Lung (tissue), 12 donors: ENCODE measurements at regions not wholly inside any gene's neighbourhood (a gene's known extent, or its start where the extent isn't known, plus 50 kb on each side); places are given as distances from the start of the nearest gene placed in this dataset. TPM values are rescaled to one million over a fixed set of nuclear protein-coding genes. Genes with fewer than 3 reads are reported as not detected.
A peak's percentile ranks its signal among the peaks of the same experiment; 100 is the strongest.

Experiments
- ATAC-seq: fragments of 200-7000 bp; cut with Tn5 transposase; one replicate; pipeline ENCODE4 v1.9.1; 2020; ENCODE audit warnings: moderate number of reproducible peaks; ENCODE audit not compliant: insufficient read depth, low FRiP score
- DNase-seq, 3 donors: peaks; one replicate each; pipeline ENCODE4 v3.0.0-alpha.2; 2013 to 2017
- H3K27ac ChIP-seq, 2 donors: one replicate each; pipeline ENCODE4 v1.5.1; 2013; ENCODE audit warnings: mild to moderate bottlenecking in 2 of 2, moderate library complexity in 2 of 2, control low read depth in 1 of 2, inconsistent platforms in 1 of 2, low read depth in 1 of 2, low read length in 1 of 2
- H3K27me3 ChIP-seq, 3 donors: one replicate each; pipeline ENCODE4 v1.5.1; 2013; ENCODE audit warnings: low read length in 2 of 3; ENCODE audit not compliant: control insufficient read depth in 3 of 3, insufficient read depth in 3 of 3
- H3K36me3 ChIP-seq, 4 donors: one replicate each; pipeline ENCODE4 v1.5.1; 2013; ENCODE audit warnings: low read length in 4 of 4, mild to moderate bottlenecking in 1 of 4, moderate library complexity in 1 of 4; ENCODE audit not compliant: control insufficient read depth in 4 of 4, insufficient read depth in 4 of 4
- H3K4me1 ChIP-seq, 5 donors: one replicate each; pipeline ENCODE4 v1.5.1; 2013; ENCODE audit warnings: low read length in 5 of 5, mild to moderate bottlenecking in 2 of 5, moderate library complexity in 1 of 5; ENCODE audit not compliant: control insufficient read depth in 5 of 5, insufficient read depth in 5 of 5
- H3K4me3 ChIP-seq: one replicate; pipeline ENCODE4 v1.5.1; 2013; ENCODE audit warnings: mild to moderate bottlenecking, control low read depth, moderate library complexity
- H3K9ac ChIP-seq, 2 donors: one replicate each; pipeline ENCODE4 v1.5.1; 2013; ENCODE audit warnings: low read length in 2 of 2, control low read depth in 1 of 2; ENCODE audit not compliant: insufficient read depth in 1 of 2
- H3K9me3 ChIP-seq, 4 donors: one replicate each; pipeline ENCODE4 v1.5.1; 2013; ENCODE audit warnings: low read length in 3 of 4, mild to moderate bottlenecking in 1 of 4, moderate library complexity in 1 of 4; ENCODE audit not compliant: control insufficient read depth in 4 of 4, insufficient read depth in 3 of 4
- CTCF ChIP-seq: IDR thresholded peaks from 2 replicates; pipeline ENCODE4 v1.5.1; 2012; ENCODE audit warnings: mild to moderate bottlenecking; ENCODE audit errors: control extremely low read depth, extremely low read depth
- WGBS, 2 donors: extraction: QIAGEN DNeasy Blood & Tissue Kit; methylation state at CpG; one replicate each; pipeline ENCODE4 v1.1.7; 2013; 5-methylcytosine and 5-hydroxymethylcytosine counted together
- small RNA-seq: library from RNA; depleted of rRNA; stranded (forward); fragments of <200 nt; gene quantifications from one replicate; pipeline ENCODE3, GENCODE V24; 2014; ENCODE audit warnings: low replicate concordance
- donor health status: control.
- donor health status: control.
- donor health status: Bipolar disorder and iron deficiency.
- donor health status: healthy.
- donor health status: DM: yes; HTN: yes; CAD: no.

- peaks cover 0 to 4% (median 0%) of the 10 kb centered on the region in 4 donors for H3K9me3 ChIP-seq
- WGBS, 2 donors: 77 to 100% methylated on average over 1 of the region's 1 CpG
- peaks cover 3 to 30% (median 5%) of the 10 kb centered on the region in 3 donors for H3K27me3 ChIP-seq
- DNase-seq (no peak), ATAC-seq (no peak)
- H3K27ac ChIP-seq: no peak overlapping the region
- TF ChIP-seq CTCF: no peak
- H3K4me1 ChIP-seq: no peaks in the 10 kb centered on the region
- H3K9ac ChIP-seq: no peak overlapping the region
- no peaks in the 10 kb centered on the region for H3K36me3 ChIP-seq
- H3K4me3 ChIP-seq: no peak overlapping the region
Observed at GRCh38 chrX:45261005-45261404, 60.3 kb upstream of the DIPK2B start.

- DNase-seq (no peak), ATAC-seq (no peak)
- Histone ChIP-seq H3K4me3 (no peak overlapping the region), H3K27me3 (peaks cover 0 to 33% (median 0%) of the 10 kb centered on the region in 3 donors), H3K4me1 (no peaks in the 10 kb centered on the region), H3K9ac (no peak overlapping the region), H3K9me3 (peaks cover 0 to 4% (median 0%) of the 10 kb centered on the region in 4 donors), H3K27ac (no peak overlapping the region), H3K36me3 (no peaks in the 10 kb centered on the region)
- 78 to 92% methylated on average over 6 of the region's 6 CpGs for WGBS, 2 donors
- no peak for TF ChIP-seq CTCF
Observed at GRCh38 chrX:45258731-45259402, 58.2 kb upstream of the DIPK2B start.

Small RNAs in the stretch of these regions (small RNA-seq; reads per million reads assigned to genes)
- gene MIR221 (788 reads per million, percentile 99 among the genes with 10 or more reads in this experiment), gene MIR222 (393 reads per million, percentile 99 among the genes with 10 or more reads in this experiment), gene RF00017 (not detected), gene RF00591 (not detected)
